ENCODE measurements at regions not wholly inside any gene's neighbourhood (a gene's known extent, or its start where the extent isn't known, plus 50 kb on each side); places are given as distances from the start of the nearest gene placed in this dataset.

- TF ChIP-seq, protein P1, sequence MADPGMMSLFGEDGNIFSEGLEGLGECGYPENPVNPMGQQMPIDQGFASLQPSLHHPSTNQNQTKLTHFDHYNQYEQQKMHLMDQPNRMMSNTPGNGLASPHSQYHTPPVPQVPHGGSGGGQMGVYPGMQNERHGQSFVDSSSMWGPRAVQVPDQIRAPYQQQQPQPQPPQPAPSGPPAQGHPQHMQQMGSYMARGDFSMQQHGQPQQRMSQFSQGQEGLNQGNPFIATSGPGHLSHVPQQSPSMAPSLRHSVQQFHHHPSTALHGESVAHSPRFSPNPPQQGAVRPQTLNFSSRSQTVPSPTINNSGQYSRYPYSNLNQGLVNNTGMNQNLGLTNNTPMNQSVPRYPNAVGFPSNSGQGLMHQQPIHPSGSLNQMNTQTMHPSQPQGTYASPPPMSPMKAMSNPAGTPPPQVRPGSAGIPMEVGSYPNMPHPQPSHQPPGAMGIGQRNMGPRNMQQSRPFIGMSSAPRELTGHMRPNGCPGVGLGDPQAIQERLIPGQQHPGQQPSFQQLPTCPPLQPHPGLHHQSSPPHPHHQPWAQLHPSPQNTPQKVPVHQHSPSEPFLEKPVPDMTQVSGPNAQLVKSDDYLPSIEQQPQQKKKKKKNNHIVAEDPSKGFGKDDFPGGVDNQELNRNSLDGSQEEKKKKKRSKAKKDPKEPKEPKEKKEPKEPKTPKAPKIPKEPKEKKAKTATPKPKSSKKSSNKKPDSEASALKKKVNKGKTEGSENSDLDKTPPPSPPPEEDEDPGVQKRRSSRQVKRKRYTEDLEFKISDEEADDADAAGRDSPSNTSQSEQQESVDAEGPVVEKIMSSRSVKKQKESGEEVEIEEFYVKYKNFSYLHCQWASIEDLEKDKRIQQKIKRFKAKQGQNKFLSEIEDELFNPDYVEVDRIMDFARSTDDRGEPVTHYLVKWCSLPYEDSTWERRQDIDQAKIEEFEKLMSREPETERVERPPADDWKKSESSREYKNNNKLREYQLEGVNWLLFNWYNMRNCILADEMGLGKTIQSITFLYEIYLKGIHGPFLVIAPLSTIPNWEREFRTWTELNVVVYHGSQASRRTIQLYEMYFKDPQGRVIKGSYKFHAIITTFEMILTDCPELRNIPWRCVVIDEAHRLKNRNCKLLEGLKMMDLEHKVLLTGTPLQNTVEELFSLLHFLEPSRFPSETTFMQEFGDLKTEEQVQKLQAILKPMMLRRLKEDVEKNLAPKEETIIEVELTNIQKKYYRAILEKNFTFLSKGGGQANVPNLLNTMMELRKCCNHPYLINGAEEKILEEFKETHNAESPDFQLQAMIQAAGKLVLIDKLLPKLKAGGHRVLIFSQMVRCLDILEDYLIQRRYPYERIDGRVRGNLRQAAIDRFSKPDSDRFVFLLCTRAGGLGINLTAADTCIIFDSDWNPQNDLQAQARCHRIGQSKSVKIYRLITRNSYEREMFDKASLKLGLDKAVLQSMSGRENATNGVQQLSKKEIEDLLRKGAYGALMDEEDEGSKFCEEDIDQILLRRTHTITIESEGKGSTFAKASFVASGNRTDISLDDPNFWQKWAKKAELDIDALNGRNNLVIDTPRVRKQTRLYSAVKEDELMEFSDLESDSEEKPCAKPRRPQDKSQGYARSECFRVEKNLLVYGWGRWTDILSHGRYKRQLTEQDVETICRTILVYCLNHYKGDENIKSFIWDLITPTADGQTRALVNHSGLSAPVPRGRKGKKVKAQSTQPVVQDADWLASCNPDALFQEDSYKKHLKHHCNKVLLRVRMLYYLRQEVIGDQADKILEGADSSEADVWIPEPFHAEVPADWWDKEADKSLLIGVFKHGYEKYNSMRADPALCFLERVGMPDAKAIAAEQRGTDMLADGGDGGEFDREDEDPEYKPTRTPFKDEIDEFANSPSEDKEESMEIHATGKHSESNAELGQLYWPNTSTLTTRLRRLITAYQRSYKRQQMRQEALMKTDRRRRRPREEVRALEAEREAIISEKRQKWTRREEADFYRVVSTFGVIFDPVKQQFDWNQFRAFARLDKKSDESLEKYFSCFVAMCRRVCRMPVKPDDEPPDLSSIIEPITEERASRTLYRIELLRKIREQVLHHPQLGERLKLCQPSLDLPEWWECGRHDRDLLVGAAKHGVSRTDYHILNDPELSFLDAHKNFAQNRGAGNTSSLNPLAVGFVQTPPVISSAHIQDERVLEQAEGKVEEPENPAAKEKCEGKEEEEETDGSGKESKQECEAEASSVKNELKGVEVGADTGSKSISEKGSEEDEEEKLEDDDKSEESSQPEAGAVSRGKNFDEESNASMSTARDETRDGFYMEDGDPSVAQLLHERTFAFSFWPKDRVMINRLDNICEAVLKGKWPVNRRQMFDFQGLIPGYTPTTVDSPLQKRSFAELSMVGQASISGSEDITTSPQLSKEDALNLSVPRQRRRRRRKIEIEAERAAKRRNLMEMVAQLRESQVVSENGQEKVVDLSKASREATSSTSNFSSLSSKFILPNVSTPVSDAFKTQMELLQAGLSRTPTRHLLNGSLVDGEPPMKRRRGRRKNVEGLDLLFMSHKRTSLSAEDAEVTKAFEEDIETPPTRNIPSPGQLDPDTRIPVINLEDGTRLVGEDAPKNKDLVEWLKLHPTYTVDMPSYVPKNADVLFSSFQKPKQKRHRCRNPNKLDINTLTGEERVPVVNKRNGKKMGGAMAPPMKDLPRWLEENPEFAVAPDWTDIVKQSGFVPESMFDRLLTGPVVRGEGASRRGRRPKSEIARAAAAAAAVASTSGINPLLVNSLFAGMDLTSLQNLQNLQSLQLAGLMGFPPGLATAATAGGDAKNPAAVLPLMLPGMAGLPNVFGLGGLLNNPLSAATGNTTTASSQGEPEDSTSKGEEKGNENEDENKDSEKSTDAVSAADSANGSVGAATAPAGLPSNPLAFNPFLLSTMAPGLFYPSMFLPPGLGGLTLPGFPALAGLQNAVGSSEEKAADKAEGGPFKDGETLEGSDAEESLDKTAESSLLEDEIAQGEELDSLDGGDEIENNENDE (IDR thresholded peaks at IDR 0.05; ENCODE audit: insufficient replicate concordance, low read length) = peak; percentile 52
- no peak for TF ChIP-seq RBBP5 (IDR thresholded peaks at IDR 0.05; ENCODE audit: borderline replicate concordance, low read depth, low read length)
- no peak for TF ChIP-seq JUND (IDR thresholded peaks at IDR 0.05; ENCODE audit: low read length)
- no peak for TF ChIP-seq RFX5 (IDR thresholded peaks at IDR 0.05; ENCODE audit: borderline replicate concordance, low read depth, low read length)
- no peak for TF ChIP-seq KDM5A (IDR thresholded peaks at IDR 0.05; ENCODE audit: low read length)
- TF ChIP-seq POU5F1 (IDR thresholded peaks at IDR 0.05; ENCODE audit: low read depth, low read length) = no peak; the same call in 1 of the 2 replicates
- no peak for TF ChIP-seq CEBPB (IDR thresholded peaks at IDR 0.05; ENCODE audit: low read depth, low read length)
- TF ChIP-seq TAF1 (IDR thresholded peaks at IDR 0.05; ENCODE audit: low read depth, low read length) = peak; percentile 46; the same call in 1 of the 2 replicates
- TF ChIP-seq NANOG (IDR thresholded peaks at IDR 0.05; ENCODE audit: insufficient read depth, low read depth, low read length, poor library complexity, severe bottlenecking) = peak; percentile 84
- TF ChIP-seq RNF2 (IDR thresholded peaks at IDR 0.05; ENCODE audit: borderline replicate concordance, low read depth, low read length, missing control alignments, poor library complexity, severe bottlenecking) = no peak
- no peak for TF ChIP-seq SP2 (IDR thresholded peaks at IDR 0.05; ENCODE audit: low read length)
- TF ChIP-seq CHD2 (IDR thresholded peaks at IDR 0.05; ENCODE audit: low read length) = peak; percentile 52; the same call in 1 of the 2 replicates
These were observed 162.0 kb upstream of the SMIM23 start (continued) for GRCh38 chr5:171623551-171624097.

All from H1 (cell line).